IPS-NIHi7 (cell line): ENCODE measurements at regions not wholly inside any gene's neighbourhood (a gene's known extent, or its start where the extent isn't known, plus 50 kb on each side); places are given as distances from the start of the nearest gene placed in this dataset.
"Not testable (repeated sequence)": the region's sequence is repeated elsewhere in the genome, so short reads cannot be mapped to it uniquely, and the experiment has no call there.

Source experiments
- DNase-seq: peaks from one replicate; pipeline ENCODE4 v3.0.0; 2012; ENCODE audit warnings: mixed read lengths; ENCODE audit errors: extremely low spot score

DNA sequence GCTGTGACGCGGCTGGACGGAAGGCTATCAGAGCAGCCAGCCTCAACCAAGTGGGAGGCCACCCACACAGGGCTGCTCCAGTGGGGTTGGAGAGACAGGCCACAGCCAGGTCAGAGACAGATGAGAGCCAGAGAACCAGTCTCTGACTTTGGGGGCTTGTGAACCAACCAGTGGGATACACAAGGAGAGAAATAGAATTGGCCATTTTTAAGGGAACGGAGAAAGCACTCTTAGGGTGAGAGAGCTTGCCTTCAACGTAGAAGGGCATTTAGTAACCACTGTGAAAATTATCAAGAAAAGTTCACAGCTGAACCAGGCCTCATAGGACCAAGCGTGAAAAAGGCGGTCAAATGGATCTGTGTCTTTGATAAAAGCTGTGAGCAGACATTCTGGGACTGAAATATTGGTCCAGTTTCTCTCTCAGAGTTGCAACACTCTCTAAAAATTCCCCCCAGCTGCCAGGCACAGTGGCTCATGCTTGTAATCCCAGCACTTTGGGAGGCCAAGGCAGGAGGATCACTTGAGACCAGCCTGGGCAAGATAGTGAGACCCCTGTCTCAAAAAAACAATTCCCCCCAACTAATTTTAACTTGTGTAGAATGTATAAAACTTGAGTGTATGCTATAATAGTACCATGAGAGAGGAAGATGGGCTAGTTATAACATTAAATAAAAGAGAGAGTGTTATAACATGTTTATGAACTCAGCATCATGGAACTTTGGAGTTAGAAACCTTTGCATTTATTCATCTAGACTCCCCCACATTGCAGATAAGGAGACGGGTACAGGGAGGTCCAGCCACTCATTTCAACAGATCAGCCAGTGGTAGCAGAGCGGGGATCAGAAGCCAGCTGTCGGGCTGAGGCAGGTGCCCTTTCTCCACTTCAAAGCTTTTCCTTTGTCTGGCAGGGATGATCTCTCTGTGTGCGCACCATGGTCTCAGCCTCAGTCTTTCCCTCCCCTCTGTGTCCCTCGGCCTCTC is 132.2 kb downstream of the NPIPB11 start:
- DNase-seq: not testable (repeated sequence)

DNA sequence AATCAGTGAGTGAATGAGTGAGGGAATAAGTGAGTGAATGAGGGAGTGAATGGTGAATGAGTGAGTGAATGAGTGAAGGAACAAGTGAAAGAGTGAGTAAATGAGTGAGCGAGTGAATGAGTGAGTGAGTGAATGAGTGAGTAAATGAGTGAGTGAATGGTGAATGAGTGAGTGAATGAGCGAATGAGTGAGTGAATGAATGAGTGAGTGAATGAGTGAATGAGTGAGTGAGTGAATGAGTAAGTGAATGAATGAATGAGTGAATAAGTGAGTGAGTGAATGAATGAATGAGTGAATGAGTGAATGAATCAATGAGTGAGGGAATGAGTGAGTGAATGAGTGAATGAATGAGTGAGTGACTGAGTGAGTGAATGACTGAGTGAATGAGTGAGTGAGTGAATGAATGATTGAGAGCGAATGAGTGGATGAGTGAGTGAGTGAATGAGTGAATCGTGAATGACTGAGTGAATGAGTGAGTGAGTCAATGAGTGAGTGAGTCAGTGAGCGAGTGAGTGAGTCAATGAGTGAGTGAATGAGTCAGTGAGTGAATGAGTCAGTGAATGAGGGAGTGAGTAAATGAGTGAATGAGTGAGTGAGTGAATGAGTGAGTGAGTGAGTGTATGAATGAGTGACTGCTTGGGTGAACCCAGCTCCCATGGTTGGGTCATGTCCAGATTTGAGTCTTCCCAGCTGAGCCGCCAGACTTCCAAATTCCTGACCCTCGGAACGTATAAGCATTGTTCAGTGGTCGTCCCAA is 133.0 kb downstream of the NPIPB11 start:
- DNase-seq: not testable (repeated sequence)

DNA sequence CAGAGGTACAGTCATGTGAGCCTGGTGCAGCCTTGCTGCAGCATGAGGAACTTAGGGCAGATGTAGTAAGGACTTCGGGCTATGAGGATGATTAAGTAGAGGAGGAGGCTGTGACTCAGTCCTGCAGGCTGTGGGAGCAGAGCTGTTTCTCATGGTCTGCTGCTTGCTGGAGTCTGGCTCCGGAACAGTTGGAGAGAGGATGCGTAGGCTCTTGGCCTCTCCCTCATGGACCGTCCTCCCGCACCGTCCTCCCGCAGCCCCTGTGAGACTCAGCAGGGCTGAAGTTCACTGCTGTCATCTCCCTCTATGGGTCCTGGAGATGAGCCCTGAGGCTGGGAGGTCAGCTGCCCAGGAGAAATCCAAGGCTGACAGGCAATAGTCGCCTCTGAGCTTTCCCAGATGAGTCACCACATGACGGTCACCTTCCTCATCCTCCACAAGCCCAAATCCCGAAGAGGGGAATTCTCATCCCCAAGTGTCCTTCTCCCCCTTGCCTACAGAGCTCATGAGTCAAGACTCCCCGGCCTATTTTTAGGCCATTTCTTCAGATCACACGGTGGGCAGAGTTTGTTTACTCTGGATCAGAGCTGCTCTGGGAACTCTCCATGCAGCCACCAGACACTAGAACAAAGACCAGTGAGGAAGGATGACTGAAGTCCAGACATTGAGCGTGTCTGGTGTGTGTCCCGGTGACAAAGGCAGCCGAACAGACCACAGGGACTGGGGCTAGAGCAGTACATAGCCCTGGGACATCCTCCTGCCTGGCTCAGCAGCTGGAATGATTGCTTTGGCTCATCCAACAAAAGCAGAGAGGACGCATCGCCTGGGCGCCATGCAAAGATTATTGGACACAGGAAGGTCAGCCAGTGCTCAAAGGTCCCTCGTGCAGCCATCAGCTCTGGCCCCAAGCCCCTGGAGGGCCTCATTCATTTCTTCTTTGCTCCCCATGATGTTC is 134.5 kb downstream of the NPIPB11 start:
- DNase-seq: not testable (repeated sequence)

DNA sequence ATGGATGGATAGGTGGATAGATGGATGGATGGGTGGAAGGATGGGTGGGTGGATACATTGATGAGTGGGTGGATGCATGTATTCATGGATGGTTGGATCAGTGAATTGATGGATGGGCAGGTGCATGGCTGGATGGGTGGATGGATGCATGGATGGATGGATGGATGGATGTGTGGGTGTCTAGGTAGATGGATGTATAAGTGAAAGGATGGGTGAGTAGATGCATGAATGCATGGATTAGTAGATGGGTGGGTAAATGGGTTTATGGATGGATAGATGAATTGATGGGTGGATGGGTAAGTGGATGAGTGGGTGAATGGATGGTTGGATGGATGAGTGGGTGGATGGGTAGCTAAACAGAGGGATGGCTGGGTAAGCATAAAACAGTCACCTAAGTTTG is 135.6 kb downstream of the NPIPB11 start:
- DNase-seq: not testable (repeated sequence)

DNA sequence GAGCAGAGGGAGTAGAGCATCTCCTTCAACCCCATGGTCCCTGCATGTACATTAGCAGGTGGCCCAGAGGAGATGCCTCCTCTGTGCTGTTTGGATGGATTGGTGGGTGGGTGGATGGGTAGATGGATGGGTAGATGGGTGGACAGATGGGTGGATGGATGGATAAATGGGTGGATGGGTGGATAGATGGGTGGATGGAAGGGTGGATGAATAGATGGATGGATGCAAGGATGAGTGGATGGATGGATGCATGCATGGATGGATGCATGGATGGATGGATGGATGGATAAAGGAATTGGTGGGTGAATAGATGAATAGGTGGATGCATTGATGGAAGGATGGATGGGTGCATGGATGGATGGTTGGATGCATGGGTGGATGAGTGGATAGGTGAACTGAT is 136.5 kb downstream of the NPIPB11 start:
- DNase-seq: not testable (repeated sequence)

DNA sequence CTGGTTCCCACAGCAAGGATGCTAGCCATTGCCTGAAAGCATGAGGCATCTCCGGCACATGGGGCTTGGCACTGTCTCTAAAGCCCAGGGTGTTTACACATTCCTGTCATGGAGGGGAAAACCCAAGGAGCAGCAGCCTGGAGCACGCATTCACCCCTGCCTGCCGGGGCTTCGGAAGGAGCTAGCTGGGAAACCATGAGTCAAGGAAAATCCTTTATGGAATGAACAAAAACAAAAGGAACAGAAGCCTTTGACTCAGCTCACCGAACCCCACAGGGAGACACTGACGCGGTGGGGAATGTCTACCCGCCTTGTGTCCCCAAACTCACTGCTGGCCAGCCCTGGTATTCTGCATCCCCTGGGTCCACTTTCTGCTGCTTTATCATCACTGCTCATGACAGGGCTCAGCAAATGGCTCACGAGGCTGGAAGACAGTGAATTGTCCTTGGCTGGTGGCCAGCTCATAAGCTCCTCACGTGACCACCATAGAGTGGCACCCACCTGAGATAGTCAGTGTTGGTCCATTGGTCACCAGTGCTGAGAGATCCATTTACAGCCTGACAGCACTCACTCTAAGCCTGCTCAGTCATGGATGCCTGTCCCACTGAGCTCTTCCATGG is 137.2 kb downstream of the NPIPB11 start:
- not testable (repeated sequence) for DNase-seq

DNA sequence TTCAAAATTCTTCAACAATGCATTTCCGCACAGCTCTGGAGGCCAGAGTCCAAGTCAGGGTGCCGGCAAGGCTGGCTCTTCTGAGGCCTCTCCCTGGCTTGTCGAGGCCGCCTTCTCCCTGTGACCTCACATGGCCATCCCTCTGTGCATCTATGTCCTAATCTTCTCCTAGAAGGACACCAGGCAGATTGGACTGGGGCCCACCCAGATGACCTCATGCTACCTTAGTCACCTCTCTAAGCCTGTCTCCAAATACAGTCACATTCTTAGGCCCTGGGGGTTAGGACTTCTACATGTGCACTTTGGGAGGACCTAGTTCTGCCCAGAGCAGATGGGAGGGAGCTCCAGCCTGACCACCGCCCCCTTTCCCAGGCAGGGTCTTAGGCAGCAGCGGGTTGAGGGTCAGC is 137.7 kb downstream of the NPIPB11 start:
- DNase-seq: not testable (repeated sequence)

DNA sequence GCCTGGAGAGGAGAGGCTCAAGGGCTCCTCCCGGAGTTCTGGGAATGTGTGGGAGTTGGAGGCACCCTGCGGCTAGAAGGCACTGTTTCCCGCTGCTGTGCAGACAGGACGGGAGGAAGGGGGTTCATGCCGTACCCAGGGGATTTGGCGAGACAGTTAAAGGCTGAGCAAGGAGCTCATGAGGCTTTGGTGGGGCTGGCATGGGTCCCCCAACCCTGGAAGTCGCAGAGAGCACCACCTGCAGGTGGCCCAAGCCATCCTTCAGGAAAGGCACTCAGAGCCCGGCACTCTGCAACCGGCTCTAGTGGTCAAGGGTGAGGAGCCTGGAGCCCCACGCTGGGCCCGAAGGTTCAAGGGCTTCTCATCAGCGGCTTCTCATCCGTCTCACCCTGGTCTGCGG is 138.2 kb downstream of the NPIPB11 start:
- DNase-seq: not testable (repeated sequence)

DNA sequence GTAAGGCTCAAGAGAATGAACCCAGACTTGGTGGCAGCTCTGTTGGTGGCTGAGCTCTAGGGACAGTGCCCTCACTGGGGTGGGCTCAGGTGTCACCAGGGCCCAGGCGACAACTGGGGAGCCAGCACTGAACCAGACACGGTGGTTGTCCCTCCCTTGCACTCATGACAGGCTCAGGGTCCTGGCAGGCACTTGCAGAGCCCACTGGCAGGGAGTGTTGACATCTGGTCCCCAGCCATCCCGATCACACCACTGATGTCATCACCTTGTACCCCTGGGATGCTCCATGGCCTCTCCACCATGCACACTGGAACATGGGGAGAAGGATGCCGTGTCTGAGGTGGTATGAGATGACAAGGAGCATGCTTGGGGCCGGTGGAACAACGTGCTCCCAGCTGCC is 138.6 kb downstream of the NPIPB11 start:
- DNase-seq: not testable (repeated sequence)

DNA sequence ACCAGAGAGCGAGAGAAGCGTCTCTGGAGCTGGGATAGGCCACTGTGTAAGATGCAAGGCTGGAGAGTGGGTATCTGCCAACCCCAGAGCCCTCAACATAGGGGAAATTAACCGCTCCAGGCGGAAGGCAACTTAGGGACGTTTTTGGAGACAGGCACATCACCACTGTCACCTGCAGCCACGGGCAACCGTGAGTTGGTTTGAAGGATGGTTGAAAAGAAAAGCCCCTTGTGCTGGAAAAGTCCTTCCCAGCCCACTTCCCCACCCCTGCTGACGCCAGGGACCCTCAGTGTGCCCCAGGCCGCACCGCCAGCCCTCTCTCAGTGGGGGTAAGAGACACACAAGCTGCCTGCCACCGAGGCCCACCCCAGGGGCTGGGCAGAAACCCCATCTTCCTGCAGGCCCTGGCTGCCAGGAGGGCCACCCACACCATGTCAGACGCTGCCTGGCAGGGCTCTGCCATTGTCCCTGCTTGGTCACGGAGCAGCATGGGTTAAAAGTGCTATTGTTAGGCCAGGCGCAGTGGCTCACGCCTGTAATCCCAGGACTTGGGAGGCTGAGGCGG is 139.4 kb downstream of the NPIPB11 start:
- DNase-seq: not testable (repeated sequence)

DNA sequence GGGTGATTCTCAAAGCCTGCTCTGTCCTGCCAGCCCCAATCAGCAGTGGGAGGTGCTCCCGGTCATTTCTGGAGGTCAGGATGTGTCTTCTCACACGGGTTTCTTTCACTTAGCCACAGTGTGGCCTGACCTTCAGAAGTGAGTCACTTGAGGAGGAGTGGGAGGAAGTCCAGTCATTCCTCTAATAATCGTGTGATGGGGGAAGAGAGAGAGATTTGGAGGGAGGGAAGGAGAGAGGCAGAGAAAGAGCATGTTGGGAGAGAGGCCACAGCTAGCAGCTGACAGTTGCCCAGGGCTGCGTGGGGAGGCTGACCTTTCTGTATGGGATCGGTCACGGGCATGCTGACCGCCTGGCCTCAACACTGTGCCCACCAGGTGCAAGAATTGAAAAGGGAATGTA is 139.9 kb downstream of the NPIPB11 start:
- not testable (repeated sequence) for DNase-seq

DNA sequence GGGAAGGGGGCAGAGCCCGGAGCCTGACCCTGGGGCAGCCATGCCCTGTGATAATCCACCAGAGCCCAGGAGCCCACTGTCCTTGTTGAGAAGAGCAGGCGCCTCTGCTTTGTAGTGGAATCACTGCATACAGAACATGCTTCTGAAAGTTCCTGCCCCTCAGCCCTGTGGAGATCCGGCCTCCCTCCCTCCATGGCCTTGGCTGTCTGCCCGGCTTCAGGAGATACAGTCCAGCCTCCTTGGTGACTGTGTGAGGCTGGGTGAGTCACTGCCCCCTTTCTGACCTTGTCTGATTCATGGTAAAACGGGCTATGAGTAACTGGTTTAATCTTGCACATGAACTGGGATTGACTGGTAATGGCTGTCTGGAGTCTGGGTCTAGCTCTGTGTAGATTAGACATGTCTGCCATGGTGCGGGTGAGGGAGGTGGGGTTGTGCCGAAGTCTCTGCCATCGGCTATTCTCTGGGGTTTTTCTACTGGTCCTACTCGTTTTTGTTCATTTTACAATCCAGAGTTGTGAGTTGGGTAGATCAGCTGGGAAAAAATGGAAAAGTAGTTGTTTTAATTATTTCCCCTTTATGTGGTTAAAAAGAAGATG is 141.2 kb downstream of the NPIPB11 start:
- DNase-seq: not testable (repeated sequence)

DNA sequence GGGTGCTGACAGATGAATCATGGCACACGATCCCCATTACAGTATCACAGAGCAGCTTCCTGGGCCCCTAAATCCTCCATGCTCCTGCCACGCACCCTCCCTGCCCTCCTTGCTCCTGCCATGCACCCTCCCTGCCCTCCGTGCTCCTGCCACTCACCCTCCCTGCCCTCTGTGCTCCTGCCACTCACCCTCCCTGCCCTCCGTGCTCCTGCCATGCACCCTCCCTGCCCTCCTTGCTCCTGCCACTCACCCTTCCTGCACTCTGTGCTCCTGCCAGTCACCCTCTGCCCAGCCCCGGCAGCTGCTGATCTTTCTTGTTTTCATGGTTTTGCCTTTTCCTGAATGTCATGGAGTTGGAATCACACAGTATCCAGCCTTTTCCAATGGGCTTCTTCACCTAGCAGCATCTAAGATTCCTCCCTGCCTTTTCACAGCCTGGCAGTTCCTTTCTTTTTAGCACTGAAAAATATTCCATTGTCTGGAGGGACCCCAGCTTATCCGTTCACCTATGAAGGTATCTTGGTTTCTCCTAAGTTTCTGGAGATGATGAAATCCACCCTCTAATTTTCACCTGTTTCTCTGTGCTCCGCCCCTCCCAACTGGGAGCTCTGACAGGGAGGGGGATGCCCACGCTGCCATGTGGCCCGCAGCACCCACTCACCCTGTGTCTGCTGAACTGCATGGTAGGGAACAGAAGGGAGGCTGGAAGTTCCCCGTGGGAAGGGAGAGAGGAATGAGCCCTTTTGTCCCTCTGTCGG is 142.3 kb downstream of the NPIPB11 start:
- DNase-seq: not testable (repeated sequence)

DNA sequence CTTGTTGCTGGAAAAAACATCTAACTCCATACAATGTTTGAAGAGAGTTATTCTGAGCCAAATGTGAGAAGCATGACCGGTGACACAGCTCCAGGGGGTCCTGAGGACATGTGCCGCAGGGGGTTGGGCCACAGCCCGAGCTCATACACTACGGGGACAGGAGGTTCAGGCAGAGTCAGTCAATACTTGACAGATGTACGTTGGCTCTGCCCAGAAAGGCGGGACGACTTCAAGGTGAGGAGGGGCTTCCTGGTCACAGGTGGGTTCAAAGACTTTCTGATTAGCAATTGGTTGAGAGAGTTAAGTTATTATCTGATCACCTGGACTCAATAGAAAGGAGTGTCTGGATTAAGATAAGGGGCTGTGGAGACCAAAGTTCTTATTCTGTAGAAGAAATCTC is 143.8 kb downstream of the NPIPB11 start:
- not testable (repeated sequence) for DNase-seq

DNA sequence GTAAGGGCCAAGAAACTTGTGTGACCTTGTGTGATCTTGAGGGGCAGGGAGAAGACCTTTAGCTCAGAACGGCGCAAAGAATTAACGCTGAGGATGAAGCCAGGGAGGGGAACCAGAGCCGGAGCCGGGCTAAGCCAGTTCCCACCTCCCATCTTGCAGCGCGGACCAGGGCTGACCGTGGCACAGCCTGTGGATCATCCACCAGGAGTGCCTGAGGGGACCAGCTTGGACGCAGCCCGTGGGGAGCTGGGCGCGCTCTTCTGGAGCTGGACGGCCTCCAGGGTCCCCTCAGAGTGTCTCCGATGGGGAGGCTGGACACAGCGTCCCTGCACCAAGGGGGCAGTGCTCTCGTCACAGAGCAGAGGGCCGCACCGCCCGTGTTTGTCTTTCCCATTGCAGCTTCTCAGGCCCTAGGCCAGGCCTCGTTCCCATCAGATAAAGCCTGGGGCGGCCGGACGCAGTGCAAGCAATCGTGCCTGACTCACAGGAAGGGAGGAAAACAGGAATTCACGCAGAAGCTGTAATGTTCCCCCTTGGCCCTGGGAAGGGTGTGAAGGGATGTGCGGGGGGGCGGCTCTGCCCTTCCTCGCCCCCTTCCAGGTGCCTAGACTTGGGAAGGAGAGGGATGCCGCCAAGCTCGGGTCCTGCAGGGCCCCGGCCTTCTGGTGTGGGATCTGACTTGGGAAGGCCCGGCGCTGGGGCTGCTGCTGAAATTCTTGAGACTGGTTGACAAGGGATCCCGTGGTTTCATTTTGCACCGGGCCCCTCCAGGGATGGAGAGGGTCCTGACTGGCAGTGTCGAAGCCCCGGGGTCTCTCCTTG is 144.9 kb downstream of the NPIPB11 start:
- DNase-seq: not testable (repeated sequence)

DNA sequence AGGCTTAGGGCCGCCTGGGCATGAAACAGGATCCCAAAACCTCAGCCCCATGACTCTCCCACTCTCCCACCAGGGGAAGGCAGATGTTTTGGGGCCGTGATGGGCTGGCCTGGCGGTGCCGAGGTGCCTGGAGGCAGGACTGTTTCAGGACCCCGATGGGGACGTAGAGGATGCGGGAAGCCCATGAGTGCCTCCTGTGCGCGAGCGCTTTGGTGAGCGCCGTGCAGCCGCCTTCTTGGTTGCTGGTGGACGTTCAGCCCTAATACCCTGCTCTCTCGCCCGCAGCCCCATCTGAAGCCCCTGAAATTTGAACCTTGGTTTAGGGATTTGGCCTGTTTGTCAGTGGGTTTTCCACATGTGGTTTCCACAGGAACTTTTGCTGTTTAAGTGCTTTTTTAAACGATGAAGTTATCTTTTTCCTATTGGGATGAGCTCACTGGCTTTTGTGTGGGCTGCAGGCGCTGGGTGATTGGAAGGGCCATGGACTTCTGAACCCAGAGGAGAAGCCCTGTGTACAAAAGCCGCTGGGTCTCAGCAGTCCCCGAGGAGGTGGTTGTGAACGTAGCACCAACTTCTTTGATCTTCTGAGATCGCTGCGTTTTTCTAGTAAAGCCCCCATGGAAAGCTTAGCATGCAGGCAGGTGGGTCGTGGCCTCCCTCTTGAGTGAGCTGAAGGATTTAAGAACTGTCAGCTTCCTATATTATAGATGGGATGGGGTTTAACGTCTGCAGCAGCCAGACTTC is 145.7 kb downstream of the NPIPB11 start:
- DNase-seq: not testable (repeated sequence)

DNA sequence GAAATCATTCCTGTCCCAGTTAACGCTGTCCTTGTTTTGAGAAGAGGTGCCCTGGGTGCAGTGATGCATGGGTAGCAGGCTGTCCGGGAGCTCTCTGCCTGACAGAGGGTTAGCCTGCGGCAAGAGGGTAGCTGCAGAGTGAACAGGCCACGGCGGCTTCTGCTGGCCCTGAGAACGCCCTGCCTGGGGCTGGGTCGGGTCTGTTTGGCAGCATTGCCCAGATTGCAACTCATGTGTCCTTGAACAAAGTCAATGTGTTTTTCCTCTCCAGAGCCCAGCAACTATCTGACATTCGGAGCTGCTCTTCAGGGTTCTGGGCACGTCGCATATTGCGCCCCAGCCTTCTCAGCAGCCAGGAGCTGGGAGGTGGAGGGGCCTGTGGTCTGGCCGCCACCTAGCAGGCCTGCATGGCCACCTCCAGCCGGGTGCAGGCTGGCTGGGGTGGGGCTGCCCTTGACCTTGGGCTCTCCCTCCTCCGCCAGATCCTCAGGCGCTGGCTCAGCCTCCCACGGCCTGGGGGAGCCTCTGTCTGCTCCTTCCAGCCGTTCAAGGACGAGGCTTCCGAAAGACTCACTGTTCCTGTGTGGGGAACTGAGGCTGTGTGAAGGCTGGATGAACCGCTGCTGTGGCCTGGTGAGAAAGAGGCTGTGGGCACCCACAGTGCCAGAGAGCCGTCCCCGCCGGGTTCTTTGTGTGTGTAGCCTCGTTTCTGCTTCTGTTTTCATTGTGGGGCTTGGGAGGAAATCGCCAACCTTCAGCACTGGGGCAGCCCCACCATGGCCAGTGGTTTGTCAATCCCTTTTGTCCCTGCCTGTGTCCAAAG is 146.7 kb downstream of the NPIPB11 start:
- DNase-seq: not testable (repeated sequence)
